ENCODE measurements at regions not wholly inside any gene's neighbourhood (a gene's known extent, or its start where the extent isn't known, plus 50 kb on each side); places are given as distances from the start of the nearest gene placed in this dataset.

DNA sequence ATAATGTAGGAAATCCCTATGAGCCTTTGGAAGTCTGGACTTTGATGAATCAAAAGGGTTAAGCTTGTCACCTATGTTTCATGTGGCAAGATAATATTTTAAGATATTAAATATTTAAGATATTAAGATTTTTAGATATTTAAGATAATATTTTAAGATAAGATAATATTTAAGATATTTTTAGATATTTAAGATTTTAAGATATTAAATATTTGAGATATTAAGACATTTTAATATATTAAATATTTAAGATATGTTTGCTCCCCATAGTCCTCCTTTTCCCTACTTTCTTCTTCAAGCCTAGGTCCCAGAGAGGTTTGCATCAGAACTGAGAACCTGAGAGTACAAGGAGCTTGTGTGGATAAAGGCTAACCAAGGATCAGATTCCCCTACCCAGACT lies 478.4 kb upstream of the IGFBP7 start:
- Histone ChIP-seq H3K27ac (no peak overlapping the region), H3K4me1 (ENCODE audit: insufficient read depth) (no peaks in the 10 kb centered on the region), H3K9me3 (no peaks in the 10 kb centered on the region), H3K27me3 (no peaks in the 10 kb centered on the region), H3K4me3 (no peak overlapping the region), H3K36me3 (no peaks in the 10 kb centered on the region)
- no peak for DNase-seq
- intact Hi-C loops (cut with DNase I) = no loop called here
- TF ChIP-seq, protein P1, sequence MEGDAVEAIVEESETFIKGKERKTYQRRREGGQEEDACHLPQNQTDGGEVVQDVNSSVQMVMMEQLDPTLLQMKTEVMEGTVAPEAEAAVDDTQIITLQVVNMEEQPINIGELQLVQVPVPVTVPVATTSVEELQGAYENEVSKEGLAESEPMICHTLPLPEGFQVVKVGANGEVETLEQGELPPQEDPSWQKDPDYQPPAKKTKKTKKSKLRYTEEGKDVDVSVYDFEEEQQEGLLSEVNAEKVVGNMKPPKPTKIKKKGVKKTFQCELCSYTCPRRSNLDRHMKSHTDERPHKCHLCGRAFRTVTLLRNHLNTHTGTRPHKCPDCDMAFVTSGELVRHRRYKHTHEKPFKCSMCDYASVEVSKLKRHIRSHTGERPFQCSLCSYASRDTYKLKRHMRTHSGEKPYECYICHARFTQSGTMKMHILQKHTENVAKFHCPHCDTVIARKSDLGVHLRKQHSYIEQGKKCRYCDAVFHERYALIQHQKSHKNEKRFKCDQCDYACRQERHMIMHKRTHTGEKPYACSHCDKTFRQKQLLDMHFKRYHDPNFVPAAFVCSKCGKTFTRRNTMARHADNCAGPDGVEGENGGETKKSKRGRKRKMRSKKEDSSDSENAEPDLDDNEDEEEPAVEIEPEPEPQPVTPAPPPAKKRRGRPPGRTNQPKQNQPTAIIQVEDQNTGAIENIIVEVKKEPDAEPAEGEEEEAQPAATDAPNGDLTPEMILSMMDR (IDR thresholded peaks at IDR 0.05) = no peak
- TF ChIP-seq POLR2A (IDR thresholded peaks at IDR 0.05) = no peak
- TF ChIP-seq EP300 (IDR thresholded peaks at IDR 0.05) = no peak

DNA sequence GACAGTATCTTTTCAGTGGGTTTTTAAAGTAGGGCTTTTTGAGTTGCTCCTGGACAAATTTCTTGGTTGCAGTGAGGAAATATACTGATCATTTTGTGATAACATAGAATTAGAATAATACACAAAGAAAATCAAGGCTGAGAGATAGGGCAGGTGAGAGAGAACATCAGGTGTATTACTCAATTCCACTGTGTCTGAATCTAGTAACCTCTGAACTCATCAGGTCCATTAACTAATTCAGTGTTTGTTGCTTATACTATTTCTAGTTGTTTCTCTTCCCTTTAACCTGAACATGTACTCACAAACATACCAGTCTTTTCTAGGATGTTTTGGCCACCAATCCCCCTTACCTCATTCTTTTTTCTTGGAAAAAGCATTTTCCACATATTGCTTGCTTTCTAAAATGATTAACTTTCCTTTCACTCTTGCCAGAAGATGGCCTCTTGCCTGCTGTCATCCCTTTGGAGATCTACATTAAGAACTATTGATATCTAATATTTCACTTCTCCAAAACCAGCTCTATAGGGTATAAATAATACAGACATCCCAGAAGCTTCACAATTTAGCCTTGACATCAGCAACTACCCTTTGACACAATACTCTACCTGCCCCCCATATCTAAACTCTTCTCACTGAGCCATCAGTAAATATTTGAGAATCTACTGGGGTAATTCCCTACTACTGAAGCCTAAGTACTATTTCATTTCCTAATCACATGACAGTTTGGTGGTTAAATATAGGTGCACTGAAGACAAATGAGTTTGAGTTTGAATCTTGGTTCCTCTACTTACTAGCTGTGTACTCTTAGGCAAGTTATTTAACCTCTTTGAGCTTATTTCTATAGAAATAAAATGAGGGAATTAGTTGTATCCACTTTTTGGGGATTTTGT lies 470.8 kb upstream of the IGFBP7 start:
- H3K36me3 ChIP-seq = no peaks in the 10 kb centered on the region
- no peaks in the 10 kb centered on the region for H3K27me3 ChIP-seq
- TF ChIP-seq EP300 (IDR thresholded peaks at IDR 0.05) (no peak), POLR2A (IDR thresholded peaks at IDR 0.05) (no peak)
- TF ChIP-seq, protein P1 (IDR thresholded peaks at IDR 0.05) = no peak
- intact Hi-C loops (cut with DNase I) = no loop called here
- no peak overlapping the region for H3K4me3 ChIP-seq
- no peak overlapping the region for H3K27ac ChIP-seq
- DNase-seq = no peak
- no peaks in the 10 kb centered on the region for H3K9me3 ChIP-seq
- H3K4me1 ChIP-seq (ENCODE audit: insufficient read depth) = no peaks in the 10 kb centered on the region

DNA sequence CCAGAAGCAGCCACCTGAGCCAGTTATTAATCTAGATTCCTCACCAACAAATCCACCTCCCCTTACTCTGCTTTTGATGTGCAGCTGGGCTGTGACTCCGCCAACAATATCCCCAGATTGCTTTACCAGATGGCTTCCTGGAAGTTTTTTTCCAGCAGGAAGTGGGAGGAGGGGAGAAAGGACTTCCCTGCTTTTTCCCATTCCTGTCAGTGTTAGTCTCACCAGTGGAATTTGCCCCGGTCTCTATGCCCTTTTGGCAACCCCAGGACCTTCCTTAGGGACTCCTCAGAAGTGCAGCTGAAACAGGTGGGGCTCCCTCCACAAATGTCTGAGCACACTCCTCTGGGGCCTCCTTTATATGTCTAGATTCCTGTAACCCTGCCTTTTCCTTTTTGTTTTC lies 465.2 kb upstream of the IGFBP7 start:
- intact Hi-C loops (cut with DNase I) = no loop called here
- Histone ChIP-seq H3K4me1 (ENCODE audit: insufficient read depth) (no peaks in the 10 kb centered on the region), H3K9me3 (no peaks in the 10 kb centered on the region), H3K27me3 (no peaks in the 10 kb centered on the region), H3K27ac (no peak overlapping the region), H3K4me3 (no peak overlapping the region), H3K36me3 (no peaks in the 10 kb centered on the region)
- TF ChIP-seq EP300 (IDR thresholded peaks at IDR 0.05) (no peak), POLR2A (IDR thresholded peaks at IDR 0.05) (no peak)
- TF ChIP-seq, protein P1 (IDR thresholded peaks at IDR 0.05) = no peak
- 22 to 43% (median 30%) methylated on average over 2 of the region's 2 CpGs for WGBS, 3 donors
- no peak for DNase-seq

DNA sequence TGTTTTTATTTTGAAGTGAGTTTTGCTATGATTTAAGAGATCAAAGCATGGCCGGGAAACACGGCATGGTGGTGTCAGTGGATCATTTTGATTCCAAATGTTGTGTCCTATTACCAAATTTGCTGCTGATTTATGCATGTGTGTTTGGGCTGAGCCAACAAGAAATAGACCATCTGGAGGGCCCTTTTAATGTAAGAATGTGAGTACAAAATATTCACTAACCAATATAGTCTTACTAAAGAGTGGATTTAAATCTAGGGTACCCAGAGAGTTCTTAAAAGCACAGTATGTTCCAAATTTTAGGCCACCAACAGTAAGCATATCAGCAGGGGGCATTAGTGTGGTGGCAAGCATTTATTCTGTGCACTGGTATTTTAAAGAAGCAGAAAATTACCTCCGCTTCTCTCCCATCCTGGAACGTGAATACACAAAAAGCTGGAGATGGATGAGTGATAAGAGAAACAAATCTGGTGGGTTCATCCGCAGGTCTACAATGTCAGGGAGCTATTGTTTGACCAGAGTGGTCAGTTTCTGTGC lies 444.4 kb upstream of the IGFBP7 start:
- 45 to 51% (median 49%) methylated on average over 5 of the region's 5 CpGs for WGBS, 3 donors
- Histone ChIP-seq H3K27me3 (no peaks in the 10 kb centered on the region), H3K27ac (no peak overlapping the region), H3K36me3 (no peaks in the 10 kb centered on the region), H3K4me1 (ENCODE audit: insufficient read depth) (no peaks in the 10 kb centered on the region), H3K4me3 (no peak overlapping the region), H3K9me3 (no peaks in the 10 kb centered on the region)
- no peak for DNase-seq
- intact Hi-C loops (cut with DNase I) = no loop called here
- TF ChIP-seq, protein P1 (IDR thresholded peaks at IDR 0.05) = no peak
- TF ChIP-seq EP300 (IDR thresholded peaks at IDR 0.05) (no peak), POLR2A (IDR thresholded peaks at IDR 0.05) (no peak)
